Vagina (tissue), 2 donors: ENCODE measurements at regions not wholly inside any gene's neighbourhood (a gene's known extent, or its start where the extent isn't known, plus 50 kb on each side); places are given as distances from the start of the nearest gene placed in this dataset.

Experiments used
- DNase-seq, 2 donors: peaks; one replicate each; pipeline ENCODE4 v3.0.0-alpha.2; 2017; ENCODE audit errors: extremely low spot score in 2 of 2
- H3K27ac ChIP-seq: fragments of 200-600 bp; sonication (generic); one replicate; pipeline ENCODE4 v1.5.1; 2019
- H3K27me3 ChIP-seq: fragments of 200-600 bp; sonication (generic); one replicate; pipeline ENCODE4 v1.5.1; 2019
- H3K36me3 ChIP-seq, 2 donors: fragments of 200-600 bp; sonication (generic); one replicate each; pipeline ENCODE4 v1.5.1; 2017 to 2019
- H3K4me1 ChIP-seq: fragments of 200-600 bp; sonication (generic); one replicate; pipeline ENCODE4 v1.5.1; 2019
- H3K4me3 ChIP-seq, 2 donors: fragments of 200-600 bp; sonication (generic); 1 replicate in 1 of 2; 2 replicates in 1 of 2; pipeline ENCODE4 v1.5.1; 2016 to 2019
- H3K9me3 ChIP-seq: fragments of 200-600 bp; sonication (generic); one replicate; pipeline ENCODE4 v1.5.1; 2019
- POLR2A ChIP-seq, 2 donors: fragments of 450-650 bp; IDR thresholded peaks; one replicate each; pipeline ENCODE4 v1.6.1; 2017; ENCODE audit warnings: antibody characterized with exemption in 2 of 2, mild to moderate bottlenecking in 2 of 2, moderate library complexity in 2 of 2
- POLR2AphosphoS5 ChIP-seq, 2 donors: sonication (generic); formaldehyde crosslinking; IDR thresholded peaks; one replicate each; pipeline ENCODE4 v1.9.0; 2017; ENCODE audit warnings: antibody characterized with exemption in 2 of 2, mild to moderate bottlenecking in 2 of 2, low read depth in 1 of 2; ENCODE audit not compliant: insufficient read depth in 1 of 2
- intact Hi-C: fragments of 100-400 bp; cut with DNase I; formaldehyde crosslinking; loops from one replicate; pipeline ENCODE4 v1.15.1; 2023
- TF ChIP-seq, protein P1 (sequence below), 3 experiments: fragments of 450-650 bp in 2 of 3; fragments of 200-600 bp in 1 of 3; sonication (generic) in 1 of 3; IDR thresholded peaks; one replicate each; pipeline ENCODE4 v1.5.1; 2017 to 2019; ENCODE audit warnings: antibody characterized with exemption in 3 of 3, mild to moderate bottlenecking in 2 of 3, moderate library complexity in 2 of 3

DNA sequence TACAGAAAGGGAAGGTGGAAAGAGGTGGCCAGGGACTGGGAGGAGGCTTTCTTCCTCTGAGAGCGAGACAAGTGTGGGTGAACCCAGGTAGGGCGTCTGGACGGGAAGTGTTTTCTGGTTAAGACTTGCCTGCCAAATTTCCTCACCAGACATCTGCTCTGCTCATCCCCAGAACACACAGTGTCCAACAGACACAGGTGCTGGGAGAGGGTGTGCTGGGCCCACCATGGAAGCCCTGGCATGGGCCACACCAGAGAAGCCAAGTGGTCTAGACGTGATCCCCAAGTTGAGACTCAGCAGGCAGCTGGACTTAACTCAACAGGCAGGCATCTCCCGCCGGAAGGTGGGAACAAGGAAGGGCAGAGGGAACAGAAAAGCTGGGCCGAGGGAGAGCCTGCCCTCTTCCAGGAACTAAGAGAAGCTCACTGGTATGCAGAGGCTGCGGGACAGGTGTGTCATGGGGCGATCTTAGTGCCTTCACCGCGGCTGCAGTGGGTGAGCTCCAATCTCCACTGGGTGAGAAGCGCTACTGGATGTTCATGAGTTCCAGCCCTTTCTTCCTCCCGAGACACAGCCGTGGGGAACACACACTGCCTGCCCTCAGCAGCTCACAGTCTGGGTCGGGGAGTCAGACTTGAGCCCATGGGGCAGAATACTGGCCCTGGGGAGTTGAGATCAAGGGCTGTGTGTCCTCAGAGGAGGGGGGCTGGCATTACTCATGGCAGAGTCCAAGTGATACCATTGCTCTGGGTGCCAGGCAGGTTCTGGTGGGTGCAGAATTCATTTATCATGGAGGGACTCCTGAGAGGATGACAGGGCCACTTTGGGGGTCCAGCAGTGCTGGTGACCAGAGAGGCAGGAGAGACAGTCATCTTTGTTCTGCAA is 110.2 kb downstream of the CPZ start:
- intact Hi-C loops = no loop called here
- no peak for DNase-seq
- no peaks in the 10 kb centered on the region for H3K27me3 ChIP-seq
- H3K27ac ChIP-seq = no peak overlapping the region
- no peak for TF ChIP-seq POLR2AphosphoS5 (IDR thresholded peaks at IDR 0.05; ENCODE audit: insufficient read depth in 1 of 2, low read depth in 1 of 2)
- TF ChIP-seq, protein P1, sequence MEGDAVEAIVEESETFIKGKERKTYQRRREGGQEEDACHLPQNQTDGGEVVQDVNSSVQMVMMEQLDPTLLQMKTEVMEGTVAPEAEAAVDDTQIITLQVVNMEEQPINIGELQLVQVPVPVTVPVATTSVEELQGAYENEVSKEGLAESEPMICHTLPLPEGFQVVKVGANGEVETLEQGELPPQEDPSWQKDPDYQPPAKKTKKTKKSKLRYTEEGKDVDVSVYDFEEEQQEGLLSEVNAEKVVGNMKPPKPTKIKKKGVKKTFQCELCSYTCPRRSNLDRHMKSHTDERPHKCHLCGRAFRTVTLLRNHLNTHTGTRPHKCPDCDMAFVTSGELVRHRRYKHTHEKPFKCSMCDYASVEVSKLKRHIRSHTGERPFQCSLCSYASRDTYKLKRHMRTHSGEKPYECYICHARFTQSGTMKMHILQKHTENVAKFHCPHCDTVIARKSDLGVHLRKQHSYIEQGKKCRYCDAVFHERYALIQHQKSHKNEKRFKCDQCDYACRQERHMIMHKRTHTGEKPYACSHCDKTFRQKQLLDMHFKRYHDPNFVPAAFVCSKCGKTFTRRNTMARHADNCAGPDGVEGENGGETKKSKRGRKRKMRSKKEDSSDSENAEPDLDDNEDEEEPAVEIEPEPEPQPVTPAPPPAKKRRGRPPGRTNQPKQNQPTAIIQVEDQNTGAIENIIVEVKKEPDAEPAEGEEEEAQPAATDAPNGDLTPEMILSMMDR (IDR thresholded peaks at IDR 0.05) = no peak
- no peak for TF ChIP-seq POLR2A (IDR thresholded peaks at IDR 0.05)
- no peaks in the 10 kb centered on the region for H3K4me1 ChIP-seq
- H3K36me3 ChIP-seq = no peaks in the 10 kb centered on the region
- no peak overlapping the region for H3K4me3 ChIP-seq
- H3K9me3 ChIP-seq = no peaks in the 10 kb centered on the region

DNA sequence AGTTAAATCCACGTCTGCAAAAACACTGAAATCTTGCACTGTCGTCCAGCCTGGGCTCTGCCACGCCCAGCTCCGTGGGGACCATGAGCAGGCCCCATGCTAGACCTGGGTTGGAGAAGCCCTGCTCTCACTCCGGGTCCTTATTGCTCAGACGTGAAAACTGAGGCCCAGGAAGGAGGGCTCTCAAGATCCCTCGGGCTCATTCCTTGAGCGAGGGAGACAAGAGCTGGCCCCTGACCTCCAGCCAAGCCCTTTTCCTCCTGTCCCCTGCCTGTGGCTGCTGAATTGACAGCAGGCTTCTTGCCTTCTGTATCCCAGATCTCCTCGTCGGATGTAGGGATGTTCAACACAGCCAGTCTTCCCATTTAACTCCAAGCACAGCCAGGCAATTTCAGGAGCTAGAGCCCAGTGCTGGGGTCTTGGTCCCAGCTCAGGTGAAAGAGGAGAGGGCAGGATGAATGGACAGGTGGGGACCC is 109.5 kb downstream of the CPZ start:
- intact Hi-C loops = no loop called here
- no peak for DNase-seq
- H3K27ac ChIP-seq = no peak overlapping the region
- H3K36me3 ChIP-seq = no peaks in the 10 kb centered on the region
- H3K4me1 ChIP-seq = no peaks in the 10 kb centered on the region
- TF ChIP-seq POLR2AphosphoS5 (IDR thresholded peaks at IDR 0.05; ENCODE audit: insufficient read depth in 1 of 2, low read depth in 1 of 2) (no peak), POLR2A (IDR thresholded peaks at IDR 0.05) (no peak)
- TF ChIP-seq, protein P1 (IDR thresholded peaks at IDR 0.05) = no peak
- no peaks in the 10 kb centered on the region for H3K9me3 ChIP-seq
- H3K27me3 ChIP-seq = no peaks in the 10 kb centered on the region
- no peak overlapping the region for H3K4me3 ChIP-seq

DNA sequence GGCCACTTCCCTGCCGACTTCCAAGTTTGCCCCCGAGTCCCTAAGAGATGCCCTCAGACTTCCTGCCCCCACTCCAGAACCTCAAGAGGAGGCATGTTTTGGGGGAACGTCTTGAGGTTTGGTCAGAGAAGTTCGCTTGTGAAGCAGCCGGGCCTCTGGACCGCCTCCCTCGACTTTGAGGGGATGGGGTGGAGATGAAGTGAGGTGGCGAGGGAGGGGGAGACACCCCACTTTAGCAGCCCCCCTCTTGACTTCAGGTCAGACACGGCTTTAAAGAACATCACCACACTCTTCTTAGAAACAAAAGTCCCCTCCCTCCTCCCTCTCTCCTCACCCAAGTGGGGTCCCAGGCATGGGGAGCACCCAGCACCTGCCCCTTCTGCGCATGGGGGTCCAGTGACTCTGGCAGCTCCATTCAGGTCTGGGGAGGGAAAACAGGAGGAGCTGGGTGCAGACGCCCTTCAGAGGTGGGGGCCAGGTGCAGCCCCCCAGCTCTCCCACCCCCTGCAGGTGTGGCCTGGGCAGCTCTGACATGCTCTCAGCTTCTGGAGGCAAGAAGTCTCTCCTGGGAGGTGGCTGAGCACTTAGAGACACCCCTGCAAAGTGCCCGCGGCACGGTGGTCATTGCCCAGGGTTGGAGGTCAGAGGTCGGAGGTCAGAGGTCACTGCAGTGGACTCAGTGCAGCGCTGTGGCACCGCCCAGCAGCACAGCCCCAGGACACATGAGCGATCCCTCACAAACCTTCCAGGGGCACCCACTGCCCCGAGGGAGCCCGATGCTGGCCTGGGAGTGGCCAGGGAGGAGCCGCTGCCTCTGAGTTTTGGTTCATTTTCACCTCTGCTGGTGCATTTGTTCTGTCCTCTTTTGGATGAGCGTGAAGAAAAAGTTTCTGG is 108.8 kb downstream of the CPZ start:
- Histone ChIP-seq H3K36me3 (no peaks in the 10 kb centered on the region), H3K4me1 (no peaks in the 10 kb centered on the region), H3K27me3 (no peaks in the 10 kb centered on the region), H3K27ac (no peak overlapping the region), H3K9me3 (no peaks in the 10 kb centered on the region), H3K4me3 (no peak overlapping the region)
- DNase-seq = no peak
- TF ChIP-seq, protein P1 (IDR thresholded peaks at IDR 0.05) = no peak
- TF ChIP-seq POLR2A (IDR thresholded peaks at IDR 0.05) (no peak), POLR2AphosphoS5 (IDR thresholded peaks at IDR 0.05; ENCODE audit: insufficient read depth in 1 of 2, low read depth in 1 of 2) (no peak)
- intact Hi-C loops = no loop called here

DNA sequence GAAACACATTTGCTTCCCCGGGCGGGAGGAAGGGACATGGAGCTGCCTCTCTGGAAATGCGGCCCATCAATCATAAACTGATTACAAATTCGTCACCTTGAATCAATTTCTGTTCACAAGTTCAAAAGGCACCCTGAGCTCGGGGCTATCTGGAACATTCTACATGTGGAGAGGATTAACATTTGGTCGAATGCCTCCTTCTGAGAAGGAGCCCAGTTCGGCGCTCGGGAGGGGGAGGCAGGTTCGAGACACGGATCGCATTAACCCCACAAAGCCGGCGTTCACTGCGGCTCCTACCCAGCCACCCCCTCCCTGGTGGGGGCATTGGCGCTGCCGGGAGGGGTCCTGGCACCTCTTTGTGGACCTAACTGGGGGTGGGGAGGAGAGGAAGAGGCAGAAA is 108.0 kb downstream of the CPZ start:
- H3K36me3 ChIP-seq = no peaks in the 10 kb centered on the region
- no peak for TF ChIP-seq POLR2AphosphoS5 (IDR thresholded peaks at IDR 0.05; ENCODE audit: insufficient read depth in 1 of 2, low read depth in 1 of 2)
- TF ChIP-seq POLR2A (IDR thresholded peaks at IDR 0.05) = no peak
- TF ChIP-seq, protein P1 (IDR thresholded peaks at IDR 0.05) = no peak
- no peak for DNase-seq
- no peak overlapping the region for H3K27ac ChIP-seq
- no peaks in the 10 kb centered on the region for H3K4me1 ChIP-seq
- intact Hi-C loops = no loop called here
- H3K27me3 ChIP-seq = no peaks in the 10 kb centered on the region
- no peak overlapping the region for H3K4me3 ChIP-seq
- H3K9me3 ChIP-seq = no peaks in the 10 kb centered on the region
